Activated CD8-positive, alpha-beta T cell treated with anti-CD3 and anti-CD28 coated beads, Interleukin-2, amount 10 ng/mL, durations not matched to agents 7 days and 5 days (primary cell): ENCODE measurements at regions not wholly inside any gene's neighbourhood (a gene's known extent, or its start where the extent isn't known, plus 50 kb on each side); places are given as distances from the start of the nearest gene placed in this dataset.

ENCODE experiments used
- ATAC-seq: fragments of 150-1000 bp; cut with Tn5 transposase; one replicate; pipeline ENCODE4 v1.10.0; 2021; ENCODE audit warnings: moderate library complexity
- CTCF ChIA-PET: fragments of 350-600 bp; sonication (Branson Sonifier 250); formaldehyde crosslinking; loops from one replicate; lab custom pipeline; 2021; ENCODE audit warnings: antibody characterized with exemption; lab: Charles Lee
- POLR2A ChIA-PET: fragments of 350-600 bp; sonication (Branson Sonifier 250); formaldehyde crosslinking; loops from one replicate; lab custom pipeline; 2021; ENCODE audit warnings: antibody characterized with exemption; lab: Charles Lee
- DNase-seq: peaks from one replicate; pipeline ENCODE4 v3.0.0-alpha.2; 2020
- H3K27ac Mint-ChIP-seq: one replicate; pipeline ENCODE4 v1.8.0; 2021; ENCODE audit warnings: mild to moderate bottlenecking, mixed read lengths
- H3K27me3 Mint-ChIP-seq: one replicate; pipeline ENCODE4 v1.8.0; 2021; ENCODE audit warnings: low read depth, mixed read lengths
- H3K36me3 Mint-ChIP-seq: one replicate; pipeline ENCODE4 v1.8.0; 2021; ENCODE audit warnings: low read depth, mixed read lengths
- H3K4me1 Mint-ChIP-seq: one replicate; pipeline ENCODE4 v1.8.0; 2021; ENCODE audit warnings: low read depth, mixed read lengths
- H3K4me3 Mint-ChIP-seq: one replicate; pipeline ENCODE4 v1.8.0; 2021; ENCODE audit warnings: mild to moderate bottlenecking, mixed read lengths
- H3K9me3 Mint-ChIP-seq: one replicate; pipeline ENCODE4 v1.8.0; 2022; ENCODE audit warnings: mixed read lengths; ENCODE audit not compliant: insufficient read depth

DNA sequence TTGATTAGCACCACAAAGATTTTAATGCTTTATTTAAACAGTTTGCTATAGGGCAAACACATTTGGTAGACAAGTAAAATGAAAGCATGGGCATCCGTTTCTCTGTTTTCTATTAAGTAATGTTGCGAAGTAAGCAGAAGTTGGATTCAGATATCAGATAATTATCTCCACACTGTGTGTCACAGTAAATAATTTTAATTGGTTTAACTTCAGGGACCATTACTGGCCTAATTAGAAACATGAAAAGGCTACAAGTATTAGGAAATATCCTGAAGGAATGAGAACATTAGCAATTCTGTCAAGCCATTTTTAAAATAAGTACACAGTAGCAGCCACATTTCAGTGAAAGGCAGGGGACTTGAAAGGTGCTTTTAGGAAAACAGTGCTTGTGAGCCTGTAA, 975.4 kb downstream of the NR2F1-AS1 start:
- DNase-seq: no peak
- H3K4me1 Mint-ChIP-seq: no peaks in the 10 kb centered on the region

DNA sequence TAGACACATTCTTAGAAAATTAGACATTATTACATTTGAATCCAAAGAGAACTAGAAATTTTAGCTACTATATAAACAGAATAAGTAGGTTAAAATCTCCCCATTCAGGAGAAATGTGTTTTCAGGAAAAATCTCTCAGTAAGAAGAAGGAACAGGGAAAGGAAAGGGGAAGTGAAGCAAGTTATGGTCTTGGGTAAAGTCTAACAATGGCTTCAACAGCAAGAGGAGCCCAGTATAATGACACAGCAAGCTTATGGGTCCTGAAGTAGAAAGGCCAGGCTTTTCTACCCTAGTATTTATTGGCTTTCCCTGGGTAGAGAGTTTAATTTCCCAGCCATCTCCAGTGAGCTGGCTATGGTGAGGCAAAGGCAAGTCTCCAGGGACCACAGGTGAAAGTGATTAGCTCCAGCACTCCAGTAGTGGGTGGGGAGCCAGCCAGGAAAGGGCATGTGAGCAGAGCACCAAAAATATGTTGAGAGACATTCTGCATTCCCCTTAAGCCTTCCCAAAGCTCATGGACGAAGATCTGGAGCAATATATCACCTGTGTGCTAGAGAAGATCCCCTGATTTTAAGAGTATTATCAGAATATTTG, 981.7 kb downstream of the NR2F1-AS1 start:
- DNase-seq: no peak
- no peaks in the 10 kb centered on the region for H3K27me3 Mint-ChIP-seq
- H3K36me3 Mint-ChIP-seq: no peaks in the 10 kb centered on the region
- no peak overlapping the region for H3K27ac Mint-ChIP-seq
- peaks cover 9% of the 10 kb centered on the region for H3K9me3 Mint-ChIP-seq
- POLR2A ChIA-PET: no interaction called here
- no peaks in the 10 kb centered on the region for H3K4me1 Mint-ChIP-seq
- CTCF ChIA-PET: no interaction called here
- H3K4me3 Mint-ChIP-seq: no peak overlapping the region
- ATAC-seq: no peak

More for the DNA sequence above, 975.4 kb downstream of the NR2F1-AS1 start:
- no peak overlapping the region for H3K4me3 Mint-ChIP-seq
- no peak for ATAC-seq
- no peaks in the 10 kb centered on the region for H3K27me3 Mint-ChIP-seq
- CTCF ChIA-PET: no interaction called here
- POLR2A ChIA-PET: no interaction called here
- H3K9me3 Mint-ChIP-seq: no peaks in the 10 kb centered on the region
- no peak overlapping the region for H3K27ac Mint-ChIP-seq
- H3K36me3 Mint-ChIP-seq: no peaks in the 10 kb centered on the region

DNA sequence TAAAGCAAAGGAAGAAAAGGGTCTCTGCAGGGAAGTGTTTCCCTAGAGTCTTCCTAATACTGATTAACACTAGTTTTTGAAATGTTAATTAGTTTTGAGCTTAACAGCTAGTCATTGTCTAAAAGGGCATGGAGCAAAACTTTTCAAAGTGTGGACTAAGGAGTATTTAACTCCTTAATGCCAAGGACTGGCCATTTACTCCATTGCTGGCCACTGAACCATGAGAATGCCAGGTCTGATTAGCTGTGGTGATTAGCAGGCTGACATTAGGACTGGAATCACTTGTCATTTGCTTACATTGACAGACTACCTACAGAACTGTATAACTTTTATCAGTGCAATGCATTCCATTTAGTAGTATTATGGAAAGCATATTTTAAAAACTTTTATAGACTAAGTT, 987.0 kb downstream of the NR2F1-AS1 start:
- Mint-ChIP-seq H3K27me3 (no peaks in the 10 kb centered on the region), H3K36me3 (no peaks in the 10 kb centered on the region), H3K4me3 (no peak overlapping the region), H3K4me1 (no peaks in the 10 kb centered on the region), H3K9me3 (peaks cover 5% of the 10 kb centered on the region), H3K27ac (no peak overlapping the region)
- ChIA-PET CTCF (no interaction called here), POLR2A (no interaction called here)
- ATAC-seq: no peak
- no peak for DNase-seq

DNA sequence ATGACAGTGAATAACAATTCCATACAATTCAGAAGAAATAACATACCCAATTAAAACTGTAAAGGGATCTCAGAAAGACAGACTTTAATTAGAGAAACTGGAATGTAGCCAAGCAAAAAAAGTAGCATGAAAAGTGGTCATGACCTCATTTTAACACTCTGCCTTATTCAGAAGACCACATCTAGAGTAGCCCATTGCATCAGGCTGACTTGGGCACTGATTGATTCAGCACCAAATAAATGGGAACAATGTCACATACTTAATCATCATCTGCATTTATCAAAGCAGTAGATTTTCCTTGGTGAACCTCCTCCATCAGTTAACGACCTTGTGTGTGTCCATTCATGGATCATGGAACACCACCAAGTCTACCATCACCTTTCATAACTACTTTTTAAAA, 992.1 kb downstream of the NR2F1-AS1 start:
- Mint-ChIP-seq H3K27me3 (no peaks in the 10 kb centered on the region), H3K27ac (no peak overlapping the region), H3K4me3 (no peak overlapping the region), H3K4me1 (no peaks in the 10 kb centered on the region), H3K36me3 (no peaks in the 10 kb centered on the region), H3K9me3 (peaks cover 3% of the 10 kb centered on the region)
- ChIA-PET POLR2A (no interaction called here), CTCF (no interaction called here)
- ATAC-seq (no peak), DNase-seq (no peak)

DNA sequence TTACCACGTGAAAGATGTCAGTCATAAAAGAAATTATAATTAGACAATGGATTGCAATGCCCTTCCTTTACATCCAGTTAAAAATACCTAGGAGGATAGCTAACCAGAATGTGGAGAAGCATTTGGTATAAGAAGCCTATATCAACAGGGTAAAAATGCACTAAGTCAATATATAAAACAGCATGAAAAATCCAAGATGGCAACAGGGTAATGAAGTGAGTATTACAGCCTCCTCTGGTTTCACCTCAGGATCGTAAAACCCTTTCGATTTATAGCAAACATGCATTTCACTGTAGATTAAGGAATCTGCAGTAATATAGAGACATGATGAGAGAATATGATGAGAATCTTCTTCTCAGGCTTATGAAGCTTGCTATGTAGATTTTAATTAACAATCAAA, 999.3 kb downstream of the NR2F1-AS1 start:
- peaks cover 6% of the 10 kb centered on the region for H3K9me3 Mint-ChIP-seq
- ChIA-PET CTCF (no interaction called here), POLR2A (no interaction called here)
- no peaks in the 10 kb centered on the region for H3K36me3 Mint-ChIP-seq
- no peak overlapping the region for H3K4me3 Mint-ChIP-seq
- DNase-seq: no peak
- no peaks in the 10 kb centered on the region for H3K4me1 Mint-ChIP-seq
- no peaks in the 10 kb centered on the region for H3K27me3 Mint-ChIP-seq
- H3K27ac Mint-ChIP-seq: no peak overlapping the region
- ATAC-seq: no peak

DNA sequence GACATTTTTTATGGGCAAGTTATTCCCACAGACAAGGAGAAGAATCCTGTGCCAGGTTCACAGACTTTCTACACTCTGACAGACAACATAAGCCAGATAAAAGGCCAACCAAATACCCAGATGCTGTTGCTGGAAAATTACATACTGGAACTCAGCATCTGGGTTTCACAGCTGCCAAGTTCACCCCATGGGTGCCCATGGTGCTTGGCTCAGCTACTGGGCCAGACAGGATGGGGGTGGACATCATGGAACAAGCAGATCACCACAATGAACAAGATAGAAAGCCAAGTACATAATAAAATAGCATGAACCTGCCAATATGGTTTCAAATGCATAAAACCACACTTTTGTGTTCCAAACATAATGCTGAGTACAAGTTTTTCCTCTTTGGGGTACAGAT, 999.8 kb downstream of the NR2F1-AS1 start:
- no peak overlapping the region for H3K4me3 Mint-ChIP-seq
- no peak for ATAC-seq
- H3K27ac Mint-ChIP-seq: no peak overlapping the region
- no peaks in the 10 kb centered on the region for H3K27me3 Mint-ChIP-seq
- H3K9me3 Mint-ChIP-seq: peaks cover 6% of the 10 kb centered on the region
- no peaks in the 10 kb centered on the region for H3K4me1 Mint-ChIP-seq
- CTCF ChIA-PET: no interaction called here
- H3K36me3 Mint-ChIP-seq: no peaks in the 10 kb centered on the region
- no peak for DNase-seq
- POLR2A ChIA-PET: no interaction called here

DNA sequence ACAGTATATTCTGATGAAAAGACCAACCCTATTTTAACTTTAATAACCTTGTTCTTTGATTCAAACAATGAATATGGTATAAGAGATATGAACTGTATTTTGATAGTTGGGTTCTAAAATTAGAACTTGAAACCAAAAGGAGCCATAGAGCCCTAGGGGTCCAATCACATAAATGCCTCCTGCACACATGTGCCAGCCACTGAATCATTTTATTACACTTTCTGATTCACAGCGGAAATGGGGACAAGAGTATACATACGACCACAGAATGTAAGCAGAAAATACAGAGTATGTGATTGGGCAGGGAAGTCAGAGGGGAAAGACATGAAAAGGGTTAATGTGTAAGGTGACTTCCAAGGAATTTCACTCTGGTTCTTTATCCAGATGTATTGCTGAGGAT, 1000.2 kb downstream of the NR2F1-AS1 start:
- Mint-ChIP-seq H3K36me3 (no peaks in the 10 kb centered on the region), H3K27me3 (no peaks in the 10 kb centered on the region), H3K4me3 (no peak overlapping the region), H3K27ac (no peak overlapping the region), H3K9me3 (peaks cover 6% of the 10 kb centered on the region), H3K4me1 (no peaks in the 10 kb centered on the region)
- CTCF ChIA-PET: no interaction called here
- POLR2A ChIA-PET: no interaction called here
- DNase-seq: no peak
- no peak for ATAC-seq

DNA sequence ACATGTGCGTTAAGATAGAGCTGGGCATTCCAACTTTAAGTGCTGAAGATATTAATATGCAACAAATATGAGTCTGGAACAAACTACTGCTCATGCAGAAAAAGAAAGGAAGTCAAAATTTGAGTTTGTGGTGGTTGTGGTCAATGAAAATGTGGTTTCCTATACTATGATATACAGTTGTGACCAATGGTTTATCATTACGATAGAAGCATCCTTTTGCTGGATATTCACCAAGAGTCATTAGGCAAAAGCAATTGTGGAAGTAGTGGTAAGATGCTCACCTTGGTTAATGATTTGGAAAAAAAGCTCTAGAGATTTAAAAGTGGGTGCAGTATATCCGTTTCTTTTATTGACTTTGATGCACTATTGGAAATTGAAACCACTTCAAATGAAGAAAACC, 1007.0 kb downstream of the NR2F1-AS1 start:
- no peak for DNase-seq
- Mint-ChIP-seq H3K27me3 (no peaks in the 10 kb centered on the region), H3K36me3 (no peaks in the 10 kb centered on the region), H3K9me3 (no peaks in the 10 kb centered on the region), H3K4me1 (no peaks in the 10 kb centered on the region), H3K27ac (no peak overlapping the region), H3K4me3 (no peak overlapping the region)
- ChIA-PET POLR2A (no interaction called here), CTCF (no interaction called here)
- ATAC-seq: no peak

DNA sequence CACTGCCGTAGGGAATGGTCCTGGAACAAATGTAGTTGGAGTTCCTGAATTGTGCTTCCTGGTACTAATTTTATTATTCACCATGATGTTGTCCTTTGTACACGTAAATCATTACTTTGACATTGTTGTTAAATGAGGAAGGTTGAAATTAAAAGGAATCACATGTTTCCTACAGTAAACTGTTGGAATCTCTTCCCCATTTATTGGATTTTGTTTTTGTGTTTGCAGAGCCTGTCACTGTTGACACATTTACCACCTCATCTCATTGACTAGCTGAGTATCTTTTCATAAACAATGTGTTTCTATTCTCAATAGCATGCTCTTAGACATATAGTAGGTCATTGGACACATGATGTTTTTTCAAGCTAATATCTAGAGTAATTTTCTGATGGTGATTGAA, 1012.5 kb downstream of the NR2F1-AS1 start:
- no peaks in the 10 kb centered on the region for H3K4me1 Mint-ChIP-seq
- DNase-seq: no peak
- H3K36me3 Mint-ChIP-seq: no peaks in the 10 kb centered on the region
- ChIA-PET POLR2A (no interaction called here), CTCF (no interaction called here)
- no peaks in the 10 kb centered on the region for H3K9me3 Mint-ChIP-seq
- no peak overlapping the region for H3K4me3 Mint-ChIP-seq
- H3K27me3 Mint-ChIP-seq: no peaks in the 10 kb centered on the region
- no peak overlapping the region for H3K27ac Mint-ChIP-seq
- no peak for ATAC-seq

DNA sequence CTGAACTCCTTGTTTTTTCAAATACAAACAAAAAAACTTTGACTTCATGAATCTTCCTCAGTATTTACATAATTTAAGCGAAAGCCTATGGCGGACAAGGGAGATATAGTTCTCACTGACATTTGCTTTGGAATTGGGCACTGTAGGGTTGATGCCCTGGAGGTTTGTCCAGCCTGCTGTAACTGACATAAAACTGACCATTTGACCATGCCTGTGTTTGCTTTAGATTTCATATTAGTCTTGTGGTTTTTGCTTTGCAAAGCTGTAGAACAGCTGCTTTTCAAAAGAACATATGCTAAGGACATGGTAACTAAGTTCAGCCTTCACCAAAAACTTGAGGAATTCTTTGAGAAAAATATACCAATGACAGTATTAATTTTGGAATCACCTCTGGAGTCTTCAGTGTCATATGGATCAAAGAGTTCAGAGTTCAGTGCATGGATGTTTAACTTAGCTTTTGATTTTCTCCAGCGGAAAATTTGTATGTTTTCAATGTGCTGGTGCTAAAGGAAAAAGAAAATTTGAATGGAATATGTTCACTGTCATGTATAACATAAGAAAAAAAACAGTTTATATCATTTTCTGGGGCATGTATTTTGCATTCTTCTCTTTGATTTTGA, 1013.1 kb downstream of the NR2F1-AS1 start:
- POLR2A ChIA-PET: no interaction called here
- CTCF ChIA-PET: no interaction called here
- Mint-ChIP-seq H3K4me1 (no peaks in the 10 kb centered on the region), H3K9me3 (no peaks in the 10 kb centered on the region), H3K27me3 (no peaks in the 10 kb centered on the region), H3K27ac (no peak overlapping the region), H3K4me3 (no peak overlapping the region), H3K36me3 (no peaks in the 10 kb centered on the region)
- no peak for DNase-seq
- no peak for ATAC-seq

DNA sequence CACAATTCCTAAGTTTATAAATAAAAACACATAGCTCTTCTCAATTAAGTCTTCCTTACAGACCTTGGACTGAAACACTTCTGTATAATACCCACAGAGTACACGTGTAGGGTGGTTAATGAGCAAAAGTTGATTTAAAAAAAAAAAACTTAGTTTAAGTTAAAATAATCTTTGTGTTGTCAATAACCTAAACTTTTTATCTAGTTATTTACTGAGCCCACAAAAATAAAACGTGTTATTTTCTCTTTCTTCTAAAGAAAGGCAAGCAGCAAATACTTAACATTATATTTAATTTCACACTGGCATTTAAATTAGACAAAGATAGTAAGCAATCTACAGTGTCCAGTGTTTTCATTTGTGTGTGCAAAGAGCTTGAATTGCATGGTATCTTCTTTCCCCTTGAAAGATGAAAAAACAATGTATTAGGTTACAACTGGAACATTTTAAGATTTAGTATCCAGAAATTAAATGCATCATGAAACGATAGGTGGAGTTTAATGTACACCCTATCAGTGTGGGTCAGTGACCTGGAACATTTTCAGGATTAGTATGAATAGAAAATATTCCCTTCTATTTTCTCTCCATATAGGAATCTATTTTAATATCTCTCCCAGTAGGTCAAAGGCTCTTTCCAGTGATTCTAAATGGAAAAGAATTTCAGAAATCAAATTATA, 1014.8 kb downstream of the NR2F1-AS1 start:
- CTCF ChIA-PET: no interaction called here

DNA sequence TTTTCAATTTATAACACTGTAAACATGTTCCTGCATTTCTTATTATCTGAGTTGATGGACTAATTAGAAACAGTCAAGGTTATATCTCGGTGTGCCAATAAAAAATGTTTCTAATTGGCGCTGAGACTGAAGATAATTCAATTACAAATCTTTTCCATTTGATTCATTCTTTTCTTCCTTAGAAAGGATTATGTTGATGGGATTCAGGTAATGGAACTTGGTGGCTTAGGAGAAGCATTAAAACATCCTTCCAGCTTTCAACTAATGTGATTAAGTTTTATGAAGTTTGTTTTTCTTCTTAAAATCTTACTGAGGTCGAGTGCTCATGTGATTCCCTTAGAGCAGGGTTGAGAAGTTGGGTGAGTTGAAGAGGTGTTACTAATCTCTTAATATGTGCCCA, 1015.3 kb downstream of the NR2F1-AS1 start:
- no peak overlapping the region for H3K4me3 Mint-ChIP-seq
- DNase-seq (no peak), ATAC-seq (no peak)
- POLR2A ChIA-PET: no interaction called here
- no peaks in the 10 kb centered on the region for H3K9me3 Mint-ChIP-seq
- H3K36me3 Mint-ChIP-seq: no peaks in the 10 kb centered on the region
- H3K27me3 Mint-ChIP-seq: no peaks in the 10 kb centered on the region
- no peak overlapping the region for H3K27ac Mint-ChIP-seq
- CTCF ChIA-PET: no interaction called here
- no peaks in the 10 kb centered on the region for H3K4me1 Mint-ChIP-seq

More for the DNA sequence above, 1014.8 kb downstream of the NR2F1-AS1 start:
- no peaks in the 10 kb centered on the region for H3K4me1 Mint-ChIP-seq
- no peak overlapping the region for H3K27ac Mint-ChIP-seq
- H3K27me3 Mint-ChIP-seq: no peaks in the 10 kb centered on the region
- DNase-seq (no peak), ATAC-seq (no peak)
- H3K36me3 Mint-ChIP-seq: no peaks in the 10 kb centered on the region
- H3K9me3 Mint-ChIP-seq: no peaks in the 10 kb centered on the region
- POLR2A ChIA-PET: no interaction called here
- no peak overlapping the region for H3K4me3 Mint-ChIP-seq
